Loucy (cell line): ENCODE measurements at regions not wholly inside any gene's neighbourhood (a gene's known extent, or its start where the extent isn't known, plus 50 kb on each side); places are given as distances from the start of the nearest gene placed in this dataset.

Source experiments
- H2AFZ ChIP-seq: fragments of 200-600 bp; sonication (generic); 2 replicates; pipeline ENCODE4 v1.6.0; 2016; ENCODE audit warnings: antibody characterized with exemption, mild to moderate bottlenecking, low read length, moderate library complexity
- H3F3A ChIP-seq: fragments of 200-600 bp; 2 replicates; pipeline ENCODE4 v1.6.0; 2016; ENCODE audit warnings: antibody characterized with exemption, low read depth, mild to moderate bottlenecking
- H3K27me3 ChIP-seq: fragments of 200-600 bp; sonication (generic); 2 replicates; pipeline ENCODE4 v1.6.1; 2014; ENCODE audit warnings: low read length, mild to moderate bottlenecking; ENCODE audit not compliant: insufficient read depth, poor library complexity, severe bottlenecking
- H3K36me3 ChIP-seq: fragments of 200-600 bp; sonication (generic); 2 replicates; pipeline ENCODE4 v1.6.1; 2016; ENCODE audit warnings: low read length; ENCODE audit not compliant: insufficient read depth
- H3K4me1 ChIP-seq: fragments of 200-600 bp; sonication (generic); 2 replicates; pipeline ENCODE4 v1.5.1; 2014; ENCODE audit warnings: low read length, mild to moderate bottlenecking; ENCODE audit not compliant: insufficient read depth, poor library complexity, severe bottlenecking
- H3K4me2 ChIP-seq: fragments of 200-600 bp; sonication (generic); 2 replicates; pipeline ENCODE4 v1.6.0; 2014; ENCODE audit warnings: antibody characterized with exemption, low read length, low read depth, mild to moderate bottlenecking; ENCODE audit not compliant: poor library complexity, severe bottlenecking
- H3K4me3 ChIP-seq: fragments of 200-600 bp; sonication (generic); 2 replicates; pipeline ENCODE4 v1.5.1; 2014; ENCODE audit warnings: low read length, mild to moderate bottlenecking, mixed read lengths; ENCODE audit not compliant: poor library complexity, severe bottlenecking
- H3K79me2 ChIP-seq: fragments of 200-600 bp; sonication (generic); 2 replicates; pipeline ENCODE4 v1.6.1; 2014; ENCODE audit warnings: low read length; ENCODE audit not compliant: insufficient read depth
- H3K9ac ChIP-seq: fragments of 200-600 bp; sonication (generic); 2 replicates; pipeline ENCODE4 v1.6.0; 2014; ENCODE audit warnings: mild to moderate bottlenecking, low read depth, low read length, moderate library complexity; ENCODE audit not compliant: poor library complexity, severe bottlenecking
- H3K9me2 ChIP-seq: fragments of 200-600 bp; sonication (generic); replicated peaks from 2 replicates; pipeline ENCODE4 v1.6.1; 2016; ENCODE audit warnings: low read depth, low read length, mixed read lengths
- H3K9me3 ChIP-seq: fragments of 200-600 bp; sonication (generic); 2 replicates; pipeline ENCODE4 v1.6.1; 2014; ENCODE audit warnings: mild to moderate bottlenecking, antibody characterized with exemption, low read length, low read depth; ENCODE audit not compliant: insufficient read depth
- H4K20me1 ChIP-seq: fragments of 200-600 bp; sonication (generic); 2 replicates; pipeline ENCODE4 v1.6.0; 2014; ENCODE audit warnings: antibody characterized with exemption, low read length, mild to moderate bottlenecking; ENCODE audit not compliant: insufficient read depth, poor library complexity, severe bottlenecking
- CTCF ChIP-seq: fragments of 200-600 bp; sonication (generic); conservative IDR thresholded peaks from 2 replicates; pipeline ENCODE4 v1.5.1; 2014; ENCODE audit warnings: mild to moderate bottlenecking, antibody characterized with exemption, low read length
- EZH2phosphoT487 ChIP-seq: fragments of 200-600 bp; IDR thresholded peaks from 2 replicates; pipeline ENCODE4 v1.6.1; 2018; ENCODE audit warnings: antibody characterized with exemption, mild to moderate bottlenecking, moderate library complexity, borderline replicate concordance

GRCh38 chrX:25640276-25640675, 497.9 kb upstream of the MAGEB18 start:
- H3K4me3 ChIP-seq: no peak overlapping the region
- H3K9me3 ChIP-seq: no peaks in the 10 kb centered on the region
- no peak overlapping the region for H3K9ac ChIP-seq
- TF ChIP-seq CTCF (no peak), EZH2phosphoT487 (no peak)
- H3K4me2 ChIP-seq: no peak overlapping the region
- no peaks in the 10 kb centered on the region for H3K4me1 ChIP-seq
- no peaks in the 10 kb centered on the region for H3K36me3 ChIP-seq
- H3F3A ChIP-seq: no peaks in the 10 kb centered on the region
- no peak overlapping the region for H2AFZ ChIP-seq
- no peaks in the 10 kb centered on the region for H3K27me3 ChIP-seq
- H3K79me2 ChIP-seq: no peaks in the 10 kb centered on the region
- no peaks in the 10 kb centered on the region for H4K20me1 ChIP-seq
- H3K9me2 ChIP-seq: no peaks in the 10 kb centered on the region

DNA sequence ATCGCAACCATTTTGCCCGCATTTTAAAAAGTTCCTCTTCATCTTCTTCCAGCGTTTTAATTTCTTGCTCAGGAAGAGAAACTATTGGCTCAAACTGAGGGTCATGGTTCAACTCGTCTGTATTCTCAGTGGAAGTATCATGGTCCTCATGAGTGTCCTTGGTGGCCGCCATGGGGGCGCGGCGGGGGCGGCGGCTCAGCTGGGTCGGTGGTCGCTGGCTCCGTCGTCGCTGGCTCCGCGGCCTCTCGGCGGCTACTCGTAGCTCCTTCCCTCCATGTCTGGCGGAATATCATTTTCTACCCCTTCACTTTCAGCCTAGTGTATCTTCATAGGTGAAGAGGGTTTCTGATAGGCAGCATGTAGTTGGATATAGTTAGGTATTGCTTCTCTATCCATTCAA, 492.0 kb upstream of the MAGEB18 start:
- H2AFZ ChIP-seq: no peak overlapping the region
- H3K4me3 ChIP-seq: no peak overlapping the region
- H3K9me2 ChIP-seq: no peaks in the 10 kb centered on the region
- no peaks in the 10 kb centered on the region for H3K9me3 ChIP-seq
- TF ChIP-seq CTCF: no peak
- TF ChIP-seq EZH2phosphoT487: no peak
- no peaks in the 10 kb centered on the region for H3K4me1 ChIP-seq
- H3K27me3 ChIP-seq: no peaks in the 10 kb centered on the region
- H3K4me2 ChIP-seq: no peak overlapping the region
- no peaks in the 10 kb centered on the region for H3F3A ChIP-seq
- no peaks in the 10 kb centered on the region for H3K79me2 ChIP-seq
- H3K9ac ChIP-seq: no peak overlapping the region
- no peaks in the 10 kb centered on the region for H3K36me3 ChIP-seq
- no peaks in the 10 kb centered on the region for H4K20me1 ChIP-seq

DNA sequence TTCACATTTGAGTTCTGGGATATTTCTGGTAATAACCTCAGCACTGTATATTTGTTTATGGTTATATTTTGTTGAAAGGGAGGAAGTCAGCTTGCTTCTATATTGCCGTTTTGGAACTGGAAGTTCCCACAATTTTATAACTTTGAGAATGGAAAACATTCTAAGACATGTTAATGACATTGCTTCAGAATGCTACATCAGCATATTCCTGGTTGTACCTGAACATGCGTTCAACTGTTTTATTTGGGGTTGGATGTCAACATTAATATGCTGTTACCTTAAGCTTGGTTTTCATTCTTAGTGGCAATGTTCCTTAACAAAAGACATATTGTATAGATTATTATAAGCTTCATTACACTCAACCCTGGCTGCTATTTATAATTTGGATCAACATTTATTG, 489.4 kb upstream of the MAGEB18 start:
- no peak overlapping the region for H2AFZ ChIP-seq
- no peaks in the 10 kb centered on the region for H4K20me1 ChIP-seq
- no peaks in the 10 kb centered on the region for H3K79me2 ChIP-seq
- no peaks in the 10 kb centered on the region for H3F3A ChIP-seq
- H3K4me2 ChIP-seq: no peak overlapping the region
- H3K4me1 ChIP-seq: no peaks in the 10 kb centered on the region
- H3K9ac ChIP-seq: no peak overlapping the region
- no peaks in the 10 kb centered on the region for H3K36me3 ChIP-seq
- H3K27me3 ChIP-seq: no peaks in the 10 kb centered on the region
- no peaks in the 10 kb centered on the region for H3K9me3 ChIP-seq
- TF ChIP-seq EZH2phosphoT487 (no peak), CTCF (no peak)
- no peaks in the 10 kb centered on the region for H3K9me2 ChIP-seq
- H3K4me3 ChIP-seq: no peak overlapping the region
